H9 (cell line): ENCODE measurements at regions not wholly inside any gene's neighbourhood (a gene's known extent, or its start where the extent isn't known, plus 50 kb on each side); places are given as distances from the start of the nearest gene placed in this dataset.

Experiments used
- DNase-seq: peaks from one replicate; pipeline ENCODE4 v3.0.0-alpha.2; 2017
- H2AFZ ChIP-seq: one replicate; pipeline ENCODE4 v1.6.1; 2013; ENCODE audit warnings: mild to moderate bottlenecking, low read length, control low read depth, moderate library complexity
- H2AK5ac ChIP-seq: 2 replicates; pipeline ENCODE4 v1.6.1; 2013; ENCODE audit warnings: low read length, control low read depth, mixed read lengths; ENCODE audit not compliant: insufficient read length
- H2BK120ac ChIP-seq: one replicate; pipeline ENCODE4 v1.6.1; 2013; ENCODE audit warnings: low read depth, mild to moderate bottlenecking, low read length, control low read depth, inconsistent platforms; ENCODE audit not compliant: poor library complexity, severe bottlenecking
- H2BK12ac ChIP-seq: 2 replicates; pipeline ENCODE4 v1.6.1; 2013; ENCODE audit warnings: low read length, control low read depth, mixed read lengths, low read depth; ENCODE audit not compliant: insufficient read length
- H2BK15ac ChIP-seq: 2 replicates; pipeline ENCODE4 v1.6.1; 2013; ENCODE audit warnings: low read depth, low read length, control low read depth
- H2BK20ac ChIP-seq: one replicate; pipeline ENCODE4 v1.6.1; 2013; ENCODE audit warnings: low read depth, mild to moderate bottlenecking, low read length, control low read depth, inconsistent platforms; ENCODE audit not compliant: poor library complexity, severe bottlenecking
- H2BK5ac ChIP-seq: 2 replicates; pipeline ENCODE4 v1.6.1; 2013; ENCODE audit warnings: low read length, control low read depth, mixed read lengths; ENCODE audit not compliant: insufficient read length
- H3K14ac ChIP-seq: 2 replicates; pipeline ENCODE4 v1.6.1; 2013; ENCODE audit warnings: low read length, control low read depth; ENCODE audit not compliant: insufficient read depth
- H3K18ac ChIP-seq: 2 replicates; pipeline ENCODE4 v1.6.1; 2013; ENCODE audit warnings: low read depth, mild to moderate bottlenecking, mixed read lengths, low read length, control low read depth; ENCODE audit not compliant: insufficient read length
- H3K23ac ChIP-seq: 2 replicates; pipeline ENCODE4 v1.6.1; 2013; ENCODE audit warnings: low read length, control low read depth, mixed read lengths, low read depth; ENCODE audit not compliant: insufficient read length
- H3K23me2 ChIP-seq: 2 replicates; pipeline ENCODE4 v1.6.1; 2013; ENCODE audit warnings: low read depth, mild to moderate bottlenecking, mixed read lengths, low read length, control low read depth; ENCODE audit not compliant: insufficient read length, poor library complexity, severe bottlenecking
- H3K27ac ChIP-seq: 2 replicates; pipeline ENCODE4 v1.5.1; 2013; ENCODE audit warnings: low read length, control low read depth, mixed read lengths, low read depth; ENCODE audit not compliant: insufficient read length
- H3K27me3 ChIP-seq: 2 replicates; pipeline ENCODE4 v1.6.1; 2013; ENCODE audit warnings: low read length, control low read depth, inconsistent platforms; ENCODE audit not compliant: insufficient read depth
- H3K4ac ChIP-seq: 2 replicates; pipeline ENCODE4 v1.6.1; 2013; ENCODE audit warnings: low read depth, mild to moderate bottlenecking, control low read depth, inconsistent platforms, low read length, moderate library complexity
- H3K4me1 ChIP-seq: 2 replicates; pipeline ENCODE4 v1.6.1; 2013; ENCODE audit warnings: low read length, control low read depth, inconsistent platforms; ENCODE audit not compliant: insufficient read depth
- H3K4me2 ChIP-seq: 2 replicates; pipeline ENCODE4 v1.6.1; 2013; ENCODE audit warnings: low read length, control low read depth, mixed read lengths; ENCODE audit not compliant: insufficient read length, insufficient read depth
- H3K56ac ChIP-seq: 2 replicates; pipeline ENCODE4 v1.6.1; 2013; ENCODE audit warnings: low read depth, mild to moderate bottlenecking, mixed read lengths, low read length, control low read depth; ENCODE audit not compliant: insufficient read length
- H3K79me1 ChIP-seq: 2 replicates; pipeline ENCODE4 v1.6.1; 2013; ENCODE audit warnings: low read depth, mild to moderate bottlenecking, moderate library complexity, low read length, control low read depth, inconsistent platforms; ENCODE audit not compliant: insufficient read depth, poor library complexity, severe bottlenecking
- H3K79me2 ChIP-seq: 2 replicates; pipeline ENCODE4 v1.6.1; 2013; ENCODE audit warnings: low read length, control low read depth, inconsistent platforms; ENCODE audit not compliant: insufficient read depth
- H3K9ac ChIP-seq: 2 replicates; pipeline ENCODE4 v1.6.1; 2013; ENCODE audit warnings: low read length, control low read depth, mixed read lengths; ENCODE audit not compliant: insufficient read length; ENCODE audit errors: extremely low read depth
- H3K9me3 ChIP-seq: one replicate; pipeline ENCODE4 v1.6.1; 2013; ENCODE audit warnings: low read depth, low read length, inconsistent platforms; ENCODE audit not compliant: control insufficient read depth
- H3T11ph ChIP-seq: one replicate; pipeline ENCODE4 v1.6.1; 2013; ENCODE audit warnings: mild to moderate bottlenecking, low read length, control low read depth, inconsistent platforms
- H4K20me1 ChIP-seq: one replicate; pipeline ENCODE4 v1.6.1; 2013; ENCODE audit not compliant: control insufficient read depth, insufficient read length, insufficient read depth
- H4K5ac ChIP-seq: 2 replicates; pipeline ENCODE4 v1.6.1; 2013; ENCODE audit warnings: low read depth, mild to moderate bottlenecking, mixed read lengths, low read length, control low read depth; ENCODE audit not compliant: insufficient read length
- H4K8ac ChIP-seq: replicated peaks from 2 replicates; pipeline ENCODE4 v1.6.1; 2013; ENCODE audit warnings: low read length, control low read depth, mixed read lengths, low read depth; ENCODE audit not compliant: insufficient read length
- H4K91ac ChIP-seq: 2 replicates; pipeline ENCODE4 v1.6.1; 2013; ENCODE audit warnings: low read depth, mild to moderate bottlenecking, moderate library complexity, mixed read lengths, low read length, control low read depth; ENCODE audit not compliant: insufficient read length
- H3K27ac Mint-ChIP-seq, 3 experiments: 2 replicates in 2 of 3; 3 replicates in 1 of 3; pipeline ENCODE4 v1.8.0; 2020 to 2021; ENCODE audit warnings: mixed read lengths in 3 of 3, mild to moderate bottlenecking in 1 of 3, moderate library complexity in 1 of 3
- H3K27me3 Mint-ChIP-seq: 2 replicates; pipeline ENCODE4 v1.8.0; 2021; ENCODE audit warnings: low read depth, mild to moderate bottlenecking, moderate library complexity, mixed read lengths
- H3K36me3 Mint-ChIP-seq, 3 experiments: 2 replicates in 2 of 3; 3 replicates in 1 of 3; pipeline ENCODE4 v1.8.0; 2020 to 2021; ENCODE audit warnings: low read depth in 3 of 3, mixed read lengths in 3 of 3; ENCODE audit not compliant: insufficient read depth in 1 of 3
- H3K4me1 Mint-ChIP-seq, 2 experiments: 2 replicates each; pipeline ENCODE4 v1.8.0; 2020; ENCODE audit warnings: mixed read lengths in 2 of 2
- H3K4me3 Mint-ChIP-seq, 2 experiments: 2 replicates in 1 of 2; 3 replicates in 1 of 2; pipeline ENCODE4 v1.8.0; 2020 to 2021; ENCODE audit warnings: mild to moderate bottlenecking in 2 of 2, mixed read lengths in 2 of 2, moderate library complexity in 1 of 2
- H3K9me3 Mint-ChIP-seq, 2 experiments: 2 replicates in 1 of 2; 3 replicates in 1 of 2; pipeline ENCODE4 v1.8.0; 2020; ENCODE audit warnings: mild to moderate bottlenecking in 2 of 2, mixed read lengths in 2 of 2, moderate library complexity in 1 of 2
- WGBS: extraction: QIAGEN DNeasy Blood & Tissue Kit; methylation state at CpG from one replicate; pipeline ENCODE4 v1.1.7; 2013; ENCODE audit warnings: missing lambda C conversion rate, low lambda C conversion rate, mixed read lengths; ENCODE audit not compliant: insufficient read length; ENCODE audit errors: extremely low coverage; 5-methylcytosine and 5-hydroxymethylcytosine counted together
- TF ChIP-seq, protein P1 (sequence below): fragments of 200-600 bp; sonication (generic); conservative IDR thresholded peaks from 3 replicates; pipeline ENCODE4 v1.8.0; 2021; ENCODE audit warnings: antibody characterized with exemption, mild to moderate bottlenecking

DNA sequence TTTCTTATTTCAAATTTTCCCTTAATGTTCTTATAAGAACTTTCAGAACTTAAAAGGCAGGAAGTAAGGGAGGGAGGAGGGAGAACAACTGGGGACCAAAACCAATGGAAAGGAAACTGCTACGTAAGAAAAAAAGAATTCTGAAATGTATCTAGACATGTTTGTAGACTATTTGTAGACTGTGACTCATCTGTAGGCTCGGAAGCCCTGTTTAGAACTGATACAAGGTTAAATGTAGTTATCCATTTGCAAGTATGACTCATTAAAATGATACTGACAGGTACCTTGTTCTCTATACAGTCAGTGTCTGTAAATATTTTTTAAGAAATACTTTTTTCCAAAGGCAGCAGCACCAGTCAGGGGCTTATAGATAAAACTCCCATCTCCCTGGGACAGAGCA, 202.0 kb downstream of the DHX15 start:
- Histone ChIP-seq H3K23me2 (no peaks in the 10 kb centered on the region), H3K9me3 (no peaks in the 10 kb centered on the region), H3K4me2 (no peak overlapping the region), H3K27me3 (0 out of 2 replicates have a peak, but pooled peaks cover 4% of the 10 kb centered on the region), H4K5ac (no peak overlapping the region), H3K4ac (no peak overlapping the region), H2BK120ac (no peak overlapping the region), H2BK5ac (no peak overlapping the region), H3T11ph (no peak overlapping the region), H3K23ac (no peak overlapping the region), H2BK12ac (no peak overlapping the region), H2BK20ac (no peak overlapping the region), H2AFZ (no peak overlapping the region), H3K79me1 (no peaks in the 10 kb centered on the region), H4K91ac (no peak overlapping the region), H3K4me1 (no peaks in the 10 kb centered on the region), H3K9ac (no peak overlapping the region), H3K27ac (no peak overlapping the region), H4K8ac (no peak overlapping the region), H2BK15ac (no peak overlapping the region), H4K20me1 (no peaks in the 10 kb centered on the region), H3K14ac (no peak overlapping the region), H2AK5ac (no peak overlapping the region), H3K56ac (no peak overlapping the region), H3K18ac (no peak overlapping the region), H3K79me2 (no peaks in the 10 kb centered on the region)
- no peaks in the 10 kb centered on the region for H3K4me1 Mint-ChIP-seq
- TF ChIP-seq, protein P1, sequence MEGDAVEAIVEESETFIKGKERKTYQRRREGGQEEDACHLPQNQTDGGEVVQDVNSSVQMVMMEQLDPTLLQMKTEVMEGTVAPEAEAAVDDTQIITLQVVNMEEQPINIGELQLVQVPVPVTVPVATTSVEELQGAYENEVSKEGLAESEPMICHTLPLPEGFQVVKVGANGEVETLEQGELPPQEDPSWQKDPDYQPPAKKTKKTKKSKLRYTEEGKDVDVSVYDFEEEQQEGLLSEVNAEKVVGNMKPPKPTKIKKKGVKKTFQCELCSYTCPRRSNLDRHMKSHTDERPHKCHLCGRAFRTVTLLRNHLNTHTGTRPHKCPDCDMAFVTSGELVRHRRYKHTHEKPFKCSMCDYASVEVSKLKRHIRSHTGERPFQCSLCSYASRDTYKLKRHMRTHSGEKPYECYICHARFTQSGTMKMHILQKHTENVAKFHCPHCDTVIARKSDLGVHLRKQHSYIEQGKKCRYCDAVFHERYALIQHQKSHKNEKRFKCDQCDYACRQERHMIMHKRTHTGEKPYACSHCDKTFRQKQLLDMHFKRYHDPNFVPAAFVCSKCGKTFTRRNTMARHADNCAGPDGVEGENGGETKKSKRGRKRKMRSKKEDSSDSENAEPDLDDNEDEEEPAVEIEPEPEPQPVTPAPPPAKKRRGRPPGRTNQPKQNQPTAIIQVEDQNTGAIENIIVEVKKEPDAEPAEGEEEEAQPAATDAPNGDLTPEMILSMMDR: no peak
- H3K4me3 Mint-ChIP-seq: no peak overlapping the region
- no CpG with 5 or more reads among the region's 2 CpGs for WGBS
- DNase-seq: no peak
- H3K36me3 Mint-ChIP-seq: peaks cover 0 to 2% (median 2%) of the 10 kb centered on the region in 3 experiments; a peak in 3 of 7 replicates
- peaks cover under 1 to 16% of the 10 kb centered on the region in 2 experiments; a peak in 3 of 5 replicates for H3K9me3 Mint-ChIP-seq
- peaks cover 24% of the 10 kb centered on the region for H3K27me3 Mint-ChIP-seq
- H3K27ac Mint-ChIP-seq: no peak overlapping the region
